Peyer's patch (tissue), 4 donors: ENCODE measurements at regions not wholly inside any gene's neighbourhood (a gene's known extent, or its start where the extent isn't known, plus 50 kb on each side); places are given as distances from the start of the nearest gene placed in this dataset.

Source experiments
- POLR2A ChIP-seq, 2 donors: fragments of 450-650 bp; IDR thresholded peaks; one replicate each; pipeline ENCODE4 v1.5.1; 2017; ENCODE audit warnings: antibody characterized with exemption in 2 of 2, mild to moderate bottlenecking in 2 of 2, moderate library complexity in 2 of 2
- TF ChIP-seq, protein P1 (sequence below), 6 experiments: fragments of 450-650 bp in 4 of 6; fragments of 200-600 bp in 2 of 6; sonication (generic) in 1 of 6; IDR thresholded peaks; one replicate each; pipeline ENCODE4 v1.5.1; 2017 to 2019; ENCODE audit warnings: antibody characterized with exemption in 6 of 6, mild to moderate bottlenecking in 3 of 6, moderate library complexity in 1 of 6

DNA sequence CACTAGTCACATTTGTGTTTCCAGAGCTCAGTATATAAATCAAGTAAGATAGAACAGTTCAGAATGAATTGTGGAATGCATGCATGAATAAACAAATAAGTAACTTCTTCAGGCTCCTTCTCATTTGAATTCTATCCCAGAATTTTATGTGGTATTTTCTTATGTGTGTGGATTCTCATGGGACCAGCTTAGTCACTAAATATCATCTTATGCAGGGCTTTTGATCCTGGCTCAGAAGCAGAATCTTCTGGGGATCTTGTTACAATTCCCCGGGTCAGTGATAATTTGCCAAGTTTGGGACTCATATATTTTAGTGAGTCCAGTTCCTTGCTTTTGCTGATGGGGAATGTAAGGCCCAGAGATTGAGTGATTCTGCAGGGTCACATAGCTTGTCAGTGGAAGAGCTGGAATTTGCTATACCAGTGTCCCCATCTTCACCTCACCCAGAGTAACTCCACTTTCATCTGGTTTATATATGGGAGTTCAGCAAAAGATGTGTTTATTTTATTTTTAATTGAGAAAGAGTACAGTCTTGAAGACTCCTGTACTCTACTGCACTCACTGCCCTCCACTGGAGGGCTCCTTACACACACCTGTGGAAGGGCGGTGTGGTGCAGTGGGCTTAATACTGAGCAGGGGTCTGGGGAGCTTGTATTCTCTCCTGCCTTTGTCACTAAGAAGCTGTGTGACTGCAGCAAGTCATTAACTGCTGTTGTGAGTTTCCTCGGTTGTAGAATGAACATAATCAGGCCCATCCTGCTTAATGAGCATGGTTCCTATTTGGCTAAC is 198.2 kb upstream of the CXorf66 start:
- TF ChIP-seq, protein P1, sequence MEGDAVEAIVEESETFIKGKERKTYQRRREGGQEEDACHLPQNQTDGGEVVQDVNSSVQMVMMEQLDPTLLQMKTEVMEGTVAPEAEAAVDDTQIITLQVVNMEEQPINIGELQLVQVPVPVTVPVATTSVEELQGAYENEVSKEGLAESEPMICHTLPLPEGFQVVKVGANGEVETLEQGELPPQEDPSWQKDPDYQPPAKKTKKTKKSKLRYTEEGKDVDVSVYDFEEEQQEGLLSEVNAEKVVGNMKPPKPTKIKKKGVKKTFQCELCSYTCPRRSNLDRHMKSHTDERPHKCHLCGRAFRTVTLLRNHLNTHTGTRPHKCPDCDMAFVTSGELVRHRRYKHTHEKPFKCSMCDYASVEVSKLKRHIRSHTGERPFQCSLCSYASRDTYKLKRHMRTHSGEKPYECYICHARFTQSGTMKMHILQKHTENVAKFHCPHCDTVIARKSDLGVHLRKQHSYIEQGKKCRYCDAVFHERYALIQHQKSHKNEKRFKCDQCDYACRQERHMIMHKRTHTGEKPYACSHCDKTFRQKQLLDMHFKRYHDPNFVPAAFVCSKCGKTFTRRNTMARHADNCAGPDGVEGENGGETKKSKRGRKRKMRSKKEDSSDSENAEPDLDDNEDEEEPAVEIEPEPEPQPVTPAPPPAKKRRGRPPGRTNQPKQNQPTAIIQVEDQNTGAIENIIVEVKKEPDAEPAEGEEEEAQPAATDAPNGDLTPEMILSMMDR (IDR thresholded peaks at IDR 0.05): no peak
- no peak for TF ChIP-seq POLR2A (IDR thresholded peaks at IDR 0.05)
